Immature natural killer cell (primary cell): ENCODE measurements at regions not wholly inside any gene's neighbourhood (a gene's known extent, or its start where the extent isn't known, plus 50 kb on each side); places are given as distances from the start of the nearest gene placed in this dataset.
"Not testable (repeated sequence)": the region's sequence is repeated elsewhere in the genome, so short reads cannot be mapped to it uniquely, and the experiment has no call there.

Experiments used
- DNase-seq, 3 donors: peaks; one replicate each; pipeline ENCODE4 v3.0.0; 2022; ENCODE audit warnings: mixed read lengths in 1 of 3
- H3K27ac Mint-ChIP-seq, 6 donors: one replicate each; pipeline ENCODE4 v1.8.0; 2020; ENCODE audit warnings: mixed read lengths in 6 of 6, mild to moderate bottlenecking in 5 of 6, inconsistent platforms in 4 of 6, moderate library complexity in 3 of 6
- H3K27me3 Mint-ChIP-seq, 3 donors: one replicate each; pipeline ENCODE4 v1.8.0; 2020 to 2021; ENCODE audit warnings: low read depth in 3 of 3, mild to moderate bottlenecking in 3 of 3, mixed read lengths in 3 of 3, moderate library complexity in 3 of 3, inconsistent platforms in 1 of 3
- H3K36me3 Mint-ChIP-seq, 3 donors: one replicate each; pipeline ENCODE4 v1.8.0; 2020; ENCODE audit warnings: mixed read lengths in 3 of 3, inconsistent platforms in 2 of 3, mild to moderate bottlenecking in 2 of 3
- H3K4me1 Mint-ChIP-seq, 2 donors: one replicate each; pipeline ENCODE4 v1.8.0; 2020; ENCODE audit warnings: inconsistent platforms in 2 of 2, mild to moderate bottlenecking in 2 of 2, mixed read lengths in 2 of 2, moderate library complexity in 1 of 2
- H3K4me3 Mint-ChIP-seq, 5 donors: one replicate each; pipeline ENCODE4 v1.8.0; 2020; ENCODE audit warnings: mild to moderate bottlenecking in 5 of 5, mixed read lengths in 5 of 5, inconsistent platforms in 3 of 5, moderate library complexity in 3 of 5
- H3K9me3 Mint-ChIP-seq, 6 donors: one replicate each; pipeline ENCODE4 v1.8.0; 2020; ENCODE audit warnings: mild to moderate bottlenecking in 6 of 6, mixed read lengths in 6 of 6, inconsistent platforms in 4 of 6, moderate library complexity in 3 of 6

DNA sequence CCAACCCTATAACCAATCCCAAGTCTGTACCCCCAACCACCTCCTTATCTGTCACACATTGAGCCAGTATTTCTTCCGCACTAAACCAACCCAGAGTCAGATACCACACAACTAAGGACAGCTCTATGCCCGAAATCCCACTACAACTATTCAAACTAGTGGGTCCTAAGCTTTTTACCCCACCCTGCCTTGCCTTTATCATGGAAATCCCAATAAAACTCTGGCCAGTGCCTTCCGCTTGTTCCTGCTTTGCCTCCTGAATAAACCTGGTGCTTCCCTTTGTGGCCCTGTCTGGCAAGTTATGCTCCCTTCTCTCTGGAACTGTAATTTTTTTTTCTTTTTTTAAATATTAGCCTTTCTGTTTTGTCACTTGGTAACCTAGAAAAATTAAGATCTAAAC lies 493.3 kb upstream of the SYT1 start:
- DNase-seq = no peak
- H3K4me3 Mint-ChIP-seq = no peak overlapping the region

DNA sequence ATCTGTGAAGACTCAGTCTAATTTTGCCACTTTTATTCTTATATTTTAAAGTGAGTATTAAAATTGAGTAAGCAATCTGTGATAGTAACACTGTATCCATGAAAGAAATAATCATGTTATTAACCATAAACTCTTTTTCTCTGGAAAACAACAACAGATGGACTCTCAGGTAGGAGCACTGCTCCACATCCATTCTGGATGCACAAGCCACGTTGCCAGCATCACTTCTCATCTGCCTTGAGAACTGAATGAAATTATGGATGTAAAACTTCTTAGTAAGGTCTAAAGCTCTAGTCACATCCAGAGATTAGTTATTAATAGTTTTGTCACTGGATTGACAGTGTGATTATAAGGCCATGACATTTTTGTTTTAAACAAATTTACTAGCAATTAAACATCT lies 489.1 kb upstream of the SYT1 start:
- H3K27ac Mint-ChIP-seq = no peak overlapping the region
- no peaks in the 10 kb centered on the region for H3K36me3 Mint-ChIP-seq
- no peak for DNase-seq
- peaks cover 15 to 55% (median 24%) of the 10 kb centered on the region in 6 donors for H3K9me3 Mint-ChIP-seq
- no peak overlapping the region for H3K4me3 Mint-ChIP-seq
- no peaks in the 10 kb centered on the region for H3K4me1 Mint-ChIP-seq
- no peaks in the 10 kb centered on the region for H3K27me3 Mint-ChIP-seq

More for the DNA sequence above, 493.3 kb upstream of the SYT1 start:
- Mint-ChIP-seq H3K36me3 (no peaks in the 10 kb centered on the region), H3K9me3 (peaks cover 12 to 38% (median 25%) of the 10 kb centered on the region in 6 donors), H3K4me1 (no peaks in the 10 kb centered on the region), H3K27me3 (peaks cover 0 to 2% (median 0%) of the 10 kb centered on the region in 3 donors), H3K27ac (no peak overlapping the region)

DNA sequence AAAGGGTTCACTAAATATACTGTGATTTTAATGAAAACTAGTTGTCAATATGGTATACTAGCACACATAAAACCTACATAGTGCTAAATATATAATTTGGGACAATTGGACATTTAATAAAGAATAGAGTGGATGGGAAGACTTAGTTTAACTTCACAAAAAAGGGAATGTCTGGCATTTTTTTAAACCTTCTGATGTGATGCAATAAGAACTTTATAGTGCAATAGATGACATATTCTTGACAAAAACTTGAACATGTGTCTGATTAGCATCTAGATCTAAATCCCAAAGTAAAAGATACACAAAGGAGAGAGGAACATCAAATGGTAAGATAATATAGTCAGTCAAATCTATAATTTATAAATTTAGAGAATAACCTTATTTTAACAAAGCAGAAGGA lies 488.3 kb upstream of the SYT1 start:
- no peaks in the 10 kb centered on the region for H3K36me3 Mint-ChIP-seq
- H3K9me3 Mint-ChIP-seq = peaks cover 9 to 47% (median 19%) of the 10 kb centered on the region in 6 donors
- no peaks in the 10 kb centered on the region for H3K4me1 Mint-ChIP-seq
- no peaks in the 10 kb centered on the region for H3K27me3 Mint-ChIP-seq
- H3K27ac Mint-ChIP-seq = no peak overlapping the region
- no peak for DNase-seq
- no peak overlapping the region for H3K4me3 Mint-ChIP-seq

DNA sequence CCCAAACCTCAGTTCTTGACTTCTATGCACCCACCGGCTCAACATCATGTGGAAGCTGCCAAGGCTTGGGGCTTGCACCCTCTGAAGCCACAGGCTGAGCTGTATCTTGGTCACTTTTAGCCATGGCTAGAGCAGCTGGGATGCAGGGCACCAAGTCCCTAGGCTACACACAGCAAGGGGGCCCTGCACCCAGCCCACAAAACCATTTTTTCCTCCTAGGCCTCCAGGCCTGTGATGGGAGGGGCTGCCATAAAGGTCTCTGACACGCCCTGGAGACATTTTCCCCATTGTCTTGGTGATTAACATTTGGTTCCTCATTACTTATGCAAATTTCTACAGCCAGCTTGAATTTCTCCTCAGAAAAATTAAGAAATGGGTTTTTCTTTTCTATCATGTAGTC lies 485.5 kb upstream of the SYT1 start:
- peaks cover 8 to 51% (median 24%) of the 10 kb centered on the region in 6 donors for H3K9me3 Mint-ChIP-seq
- H3K27me3 Mint-ChIP-seq, H3K4me1 Mint-ChIP-seq, H3K27ac Mint-ChIP-seq, H3K36me3 Mint-ChIP-seq, H3K4me3 Mint-ChIP-seq, DNase-seq: not testable (repeated sequence)

DNA sequence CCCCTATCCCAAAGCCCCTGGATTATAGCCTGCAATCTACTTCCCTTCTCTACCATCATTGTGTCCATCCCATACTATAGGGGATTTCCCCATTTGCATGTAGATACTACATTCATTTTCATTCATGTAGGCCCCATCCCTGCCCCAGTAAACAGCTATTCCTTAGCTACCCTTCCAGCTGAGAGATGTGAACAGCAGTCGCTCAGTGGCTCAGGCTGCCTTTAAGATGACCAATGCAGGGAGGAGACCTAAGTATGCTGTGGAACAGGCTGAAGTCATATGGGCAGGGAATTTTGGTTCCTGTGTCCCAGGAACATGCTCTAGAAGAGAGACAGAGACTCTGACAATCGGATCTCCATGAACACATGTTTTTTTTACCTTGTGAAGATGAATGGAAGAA lies 481.2 kb upstream of the SYT1 start:
- H3K4me3 Mint-ChIP-seq = no peak overlapping the region

DNA sequence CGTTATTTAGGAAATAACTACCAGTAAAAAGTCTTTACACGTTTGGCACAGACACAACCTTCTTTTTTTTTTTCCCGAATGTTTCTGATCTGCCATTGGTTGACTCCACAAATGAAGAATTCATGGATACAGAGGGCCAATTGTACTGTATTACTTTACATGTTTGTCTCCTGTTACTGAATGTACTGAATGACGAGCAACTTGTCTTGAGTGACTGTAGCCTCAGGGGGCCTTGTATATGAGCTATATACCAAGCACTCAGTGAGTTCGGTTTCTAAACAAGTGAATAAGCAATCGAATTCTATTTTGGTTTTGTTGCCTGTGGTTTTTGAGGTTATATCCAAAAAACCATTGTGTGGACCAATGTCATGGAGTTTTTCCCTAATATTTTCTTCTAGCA lies 480.0 kb upstream of the SYT1 start:
- Mint-ChIP-seq H3K4me1 (no peaks in the 10 kb centered on the region), H3K27me3 (peaks cover 0 to 2% (median 0%) of the 10 kb centered on the region in 3 donors), H3K9me3 (peaks cover 8 to 54% (median 28%) of the 10 kb centered on the region in 6 donors), H3K4me3 (no peak overlapping the region), H3K36me3 (no peaks in the 10 kb centered on the region), H3K27ac (no peak overlapping the region)
- no peak for DNase-seq

More for the DNA sequence above, 481.2 kb upstream of the SYT1 start:
- DNase-seq = no peak
- no peaks in the 10 kb centered on the region for H3K36me3 Mint-ChIP-seq
- peaks cover 10 to 54% (median 32%) of the 10 kb centered on the region in 6 donors for H3K9me3 Mint-ChIP-seq
- no peaks in the 10 kb centered on the region for H3K4me1 Mint-ChIP-seq
- H3K27me3 Mint-ChIP-seq = peaks cover 0 to 2% (median 0%) of the 10 kb centered on the region in 3 donors
- H3K27ac Mint-ChIP-seq = no peak overlapping the region

DNA sequence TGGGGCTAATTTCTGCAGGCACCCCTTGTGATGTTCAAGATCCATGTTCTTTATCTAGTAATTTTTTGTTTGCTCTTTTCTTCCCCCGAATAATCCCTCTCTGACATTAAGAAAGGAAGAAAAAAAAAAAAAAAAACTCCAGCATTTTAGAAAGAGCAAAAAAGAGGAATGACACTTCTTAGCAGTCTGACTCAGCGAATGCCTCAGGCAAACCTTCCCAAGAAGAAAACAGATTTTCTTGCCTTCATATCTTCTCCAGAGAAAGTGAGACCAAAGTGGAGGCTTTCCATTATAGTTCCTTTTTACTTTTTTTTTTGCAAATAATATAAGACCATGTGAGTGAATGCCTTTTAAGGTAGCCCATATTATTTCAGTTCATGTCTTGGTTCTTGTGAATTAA lies 479.0 kb upstream of the SYT1 start:
- Mint-ChIP-seq H3K36me3 (no peaks in the 10 kb centered on the region), H3K4me3 (no peak overlapping the region), H3K27ac (no peak overlapping the region), H3K9me3 (peaks cover 8 to 48% (median 26%) of the 10 kb centered on the region in 6 donors), H3K27me3 (peaks cover 0 to 2% (median 0%) of the 10 kb centered on the region in 3 donors), H3K4me1 (no peaks in the 10 kb centered on the region)
- DNase-seq = no peak

DNA sequence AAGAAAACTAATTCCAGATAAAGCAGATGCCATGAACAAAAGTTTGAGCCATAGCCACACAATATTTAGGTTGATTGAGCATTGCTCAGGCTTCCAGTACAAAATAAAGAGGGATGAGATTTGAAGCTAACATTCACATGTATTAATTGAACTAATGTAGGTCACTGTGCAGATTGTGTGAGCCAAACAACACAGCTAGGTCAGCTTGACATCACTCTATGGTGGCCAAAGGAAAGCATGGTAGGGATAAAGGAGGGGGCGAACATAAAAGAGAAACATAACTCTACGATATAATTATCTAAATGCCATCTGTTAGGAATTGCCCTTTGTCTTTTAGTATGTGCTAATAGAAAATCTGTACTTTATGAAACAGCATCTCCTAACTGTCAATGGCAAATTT lies 477.7 kb upstream of the SYT1 start:
- no peaks in the 10 kb centered on the region for H3K36me3 Mint-ChIP-seq
- H3K4me3 Mint-ChIP-seq = no peak overlapping the region
- no peaks in the 10 kb centered on the region for H3K4me1 Mint-ChIP-seq
- H3K27ac Mint-ChIP-seq = no peak overlapping the region
- peaks cover 10 to 53% (median 26%) of the 10 kb centered on the region in 6 donors for H3K9me3 Mint-ChIP-seq
- H3K27me3 Mint-ChIP-seq = peaks cover 0 to 2% (median 0%) of the 10 kb centered on the region in 3 donors
- no peak for DNase-seq

DNA sequence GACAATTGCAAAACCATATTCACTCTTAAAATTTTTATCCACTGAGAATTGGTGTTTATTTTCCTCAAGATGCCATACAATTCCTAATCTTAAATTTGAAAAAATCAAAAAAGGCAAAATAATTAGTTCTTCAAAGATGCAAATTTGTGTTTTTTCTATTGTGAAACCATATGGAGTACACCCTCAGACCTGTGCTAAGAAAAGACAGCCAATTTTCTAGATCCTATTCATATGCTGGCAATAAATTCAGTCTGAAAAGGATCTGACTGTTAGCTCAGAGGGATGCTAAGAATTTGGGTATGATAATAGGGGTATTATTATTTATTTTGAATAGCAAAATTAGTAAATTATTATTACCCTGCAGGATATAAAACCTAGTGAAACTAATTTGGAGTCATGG lies 476.9 kb upstream of the SYT1 start:
- no peak overlapping the region for H3K27ac Mint-ChIP-seq
- peaks cover 10 to 45% (median 21%) of the 10 kb centered on the region in 6 donors for H3K9me3 Mint-ChIP-seq
- DNase-seq = no peak
- no peaks in the 10 kb centered on the region for H3K36me3 Mint-ChIP-seq
- peaks cover 0 to 2% (median 0%) of the 10 kb centered on the region in 3 donors for H3K27me3 Mint-ChIP-seq
- no peaks in the 10 kb centered on the region for H3K4me1 Mint-ChIP-seq
- H3K4me3 Mint-ChIP-seq = no peak overlapping the region

DNA sequence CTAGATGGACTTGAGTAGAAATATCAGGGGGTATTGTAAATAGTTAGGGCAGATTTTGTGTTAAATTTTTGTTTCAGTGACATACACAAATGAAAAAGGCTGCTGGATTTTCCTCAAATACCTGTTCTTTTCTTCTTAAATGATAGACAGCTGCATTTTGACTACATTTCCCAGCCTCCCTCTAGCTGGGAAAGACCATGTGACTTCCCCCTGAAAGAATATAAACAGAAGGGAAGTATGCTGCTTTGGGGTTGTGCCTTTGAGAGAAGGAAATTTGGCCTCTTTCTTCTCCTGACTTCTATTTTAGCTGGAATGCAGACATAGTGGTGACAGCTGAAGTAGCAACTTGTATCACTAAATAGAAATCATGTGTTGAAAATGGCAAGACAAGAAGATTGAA lies 476.1 kb upstream of the SYT1 start:
- peaks cover 0 to 2% (median 0%) of the 10 kb centered on the region in 3 donors for H3K27me3 Mint-ChIP-seq
- no peak for DNase-seq
- no peaks in the 10 kb centered on the region for H3K36me3 Mint-ChIP-seq
- H3K4me1 Mint-ChIP-seq = no peaks in the 10 kb centered on the region
- H3K4me3 Mint-ChIP-seq = no peak overlapping the region
- H3K9me3 Mint-ChIP-seq = peaks cover 10 to 44% (median 21%) of the 10 kb centered on the region in 6 donors
- no peak overlapping the region for H3K27ac Mint-ChIP-seq

DNA sequence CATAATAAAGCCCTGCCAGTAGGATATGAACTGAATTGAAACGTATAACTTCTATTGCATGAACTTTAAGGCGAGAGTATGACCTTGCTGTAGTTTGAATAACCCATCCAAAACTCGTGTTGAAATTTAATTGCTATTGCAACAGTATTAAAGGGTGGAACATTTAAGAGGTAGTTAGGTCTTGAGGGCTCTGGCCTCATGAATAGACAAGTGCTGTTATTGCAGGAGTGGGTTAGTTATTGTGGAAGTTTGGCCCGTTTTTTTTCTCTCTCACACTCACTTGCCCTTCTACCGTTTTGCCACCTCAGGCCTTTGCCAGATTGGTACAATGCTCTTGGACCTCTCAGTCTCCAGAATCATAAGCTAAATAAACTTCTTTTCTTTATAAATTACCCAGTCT lies 473.7 kb upstream of the SYT1 start:
- H3K27me3 Mint-ChIP-seq = peaks cover 0 to 2% (median 0%) of the 10 kb centered on the region in 3 donors
- no peaks in the 10 kb centered on the region for H3K4me1 Mint-ChIP-seq
- H3K9me3 Mint-ChIP-seq = peaks cover 2 to 37% (median 10%) of the 10 kb centered on the region in 6 donors
- H3K27ac Mint-ChIP-seq = no peak overlapping the region
- DNase-seq = no peak
- no peak overlapping the region for H3K4me3 Mint-ChIP-seq
- H3K36me3 Mint-ChIP-seq = no peaks in the 10 kb centered on the region

DNA sequence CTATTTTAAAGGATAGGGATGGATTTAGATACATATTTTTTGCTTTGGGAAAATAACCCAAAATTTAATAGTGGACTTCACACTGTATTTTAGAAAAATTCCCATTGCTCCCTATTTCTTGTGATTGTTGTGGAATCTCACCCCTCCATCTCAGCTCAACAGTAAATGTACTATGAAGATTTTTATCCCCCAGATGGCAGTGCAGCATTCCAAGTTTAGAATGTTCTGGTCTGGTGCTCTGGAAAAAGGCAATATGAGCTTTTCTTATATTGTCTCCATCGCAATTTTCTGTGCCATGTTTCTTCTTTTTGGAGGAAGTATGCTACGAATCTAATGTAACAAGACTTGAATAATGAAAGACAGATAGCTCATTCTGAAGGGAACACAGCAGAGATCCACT lies 471.7 kb upstream of the SYT1 start:
- Mint-ChIP-seq H3K27ac (no peak overlapping the region), H3K27me3 (no peaks in the 10 kb centered on the region), H3K36me3 (no peaks in the 10 kb centered on the region), H3K4me3 (no peak overlapping the region), H3K4me1 (no peaks in the 10 kb centered on the region), H3K9me3 (peaks cover 2 to 30% (median 8%) of the 10 kb centered on the region in 6 donors)
- DNase-seq = no peak

DNA sequence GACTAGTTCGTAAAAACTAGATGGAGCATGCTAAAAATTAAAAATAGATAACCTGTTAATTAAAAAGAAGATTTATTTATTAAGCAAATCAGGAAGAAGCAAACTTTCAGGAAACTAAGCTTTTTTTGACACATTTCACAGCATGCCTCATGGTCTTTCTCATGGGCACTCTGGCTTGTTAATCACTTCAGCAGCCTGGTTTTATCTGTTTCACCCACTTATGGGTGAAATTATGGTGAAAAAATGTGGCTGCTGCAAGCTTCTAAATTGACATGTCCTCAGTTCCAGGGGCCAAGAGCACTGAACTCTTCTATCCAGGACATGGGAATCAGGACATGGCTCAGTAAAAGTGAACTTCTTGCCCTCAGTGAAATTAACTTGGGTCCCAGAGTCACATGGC lies 468.6 kb upstream of the SYT1 start:
- no peak for DNase-seq
- Mint-ChIP-seq H3K27ac (no peak overlapping the region), H3K4me1 (no peaks in the 10 kb centered on the region), H3K4me3 (no peak overlapping the region), H3K27me3 (no peaks in the 10 kb centered on the region), H3K36me3 (no peaks in the 10 kb centered on the region), H3K9me3 (peaks cover 1 to 33% (median 5%) of the 10 kb centered on the region in 6 donors)

DNA sequence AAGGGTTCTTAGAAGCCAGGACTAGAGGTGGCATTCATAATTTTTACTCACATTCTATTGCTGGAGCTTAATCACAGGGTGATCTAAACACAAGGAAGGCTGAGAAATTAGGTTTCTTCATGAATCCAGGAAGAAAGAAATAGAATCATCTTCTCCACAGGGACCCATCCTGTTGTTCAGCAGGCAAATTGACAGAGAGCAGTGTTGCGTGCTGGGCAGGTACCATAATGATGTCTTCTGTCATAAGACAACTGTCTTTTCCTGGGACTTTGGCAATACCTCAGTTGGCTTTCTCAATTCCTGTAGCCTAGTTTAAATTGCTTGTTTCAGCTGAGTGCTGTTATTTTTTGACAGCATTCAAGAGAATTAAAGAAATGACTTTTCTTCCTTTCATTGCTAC lies 468.0 kb upstream of the SYT1 start:
- H3K27me3 Mint-ChIP-seq = no peaks in the 10 kb centered on the region
- no peak for DNase-seq
- no peaks in the 10 kb centered on the region for H3K36me3 Mint-ChIP-seq
- no peak overlapping the region for H3K4me3 Mint-ChIP-seq
- peaks cover 1 to 28% (median 5%) of the 10 kb centered on the region in 6 donors for H3K9me3 Mint-ChIP-seq
- no peak overlapping the region for H3K27ac Mint-ChIP-seq
- H3K4me1 Mint-ChIP-seq = no peaks in the 10 kb centered on the region

DNA sequence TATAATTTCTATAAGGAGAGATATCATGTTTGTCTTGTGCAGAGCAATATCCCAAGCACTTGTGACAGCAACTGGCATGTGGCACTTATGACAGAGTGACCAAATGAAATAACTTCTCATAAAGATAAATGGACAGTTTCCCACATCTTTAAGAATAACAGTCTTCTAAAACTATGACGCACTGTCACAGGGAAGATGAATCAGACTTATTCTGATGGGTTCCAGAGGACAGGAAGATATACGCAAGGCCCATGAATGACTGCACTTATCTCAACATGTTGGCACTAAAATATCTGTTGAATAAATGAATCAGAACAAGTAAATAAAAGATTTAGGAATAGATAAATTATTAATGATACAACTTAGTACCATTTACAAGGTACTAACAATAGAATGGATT lies 465.8 kb upstream of the SYT1 start:
- Mint-ChIP-seq H3K27ac (no peak overlapping the region), H3K4me3 (no peak overlapping the region), H3K36me3 (no peaks in the 10 kb centered on the region), H3K9me3 (peaks cover 1 to 43% (median 6%) of the 10 kb centered on the region in 6 donors), H3K27me3 (no peaks in the 10 kb centered on the region), H3K4me1 (no peaks in the 10 kb centered on the region)
- no peak for DNase-seq
